WI38 (cell line): ENCODE measurements at regions not wholly inside any gene's neighbourhood (a gene's known extent, or its start where the extent isn't known, plus 50 kb on each side); places are given as distances from the start of the nearest gene placed in this dataset.

Experiments used
- H3K4me3 ChIP-seq: 2 replicates; pipeline ENCODE4 v1.5.1; 2011; ENCODE audit warnings: low read depth, mild to moderate bottlenecking, control low read depth, low read length
- CTCF ChIP-seq: IDR thresholded peaks from 2 replicates; pipeline ENCODE4 v1.5.1; 2012; ENCODE audit warnings: low read depth, mild to moderate bottlenecking, control low read depth, low read length

GRCh38 chr7:57354195-57354594 lies 95.8 kb upstream of the ZNF716 start:
- TF ChIP-seq CTCF = no peak
- H3K4me3 ChIP-seq = no peak overlapping the region

GRCh38 chr7:57354679-57355338 lies 95.2 kb upstream of the ZNF716 start:
- no peak for TF ChIP-seq CTCF
- H3K4me3 ChIP-seq = no peak overlapping the region

GRCh38 chr7:57361406-57361805 lies 88.6 kb upstream of the ZNF716 start:
- no peak for TF ChIP-seq CTCF
- H3K4me3 ChIP-seq = no peak overlapping the region

GRCh38 chr7:57362868-57363267 lies 87.1 kb upstream of the ZNF716 start:
- TF ChIP-seq CTCF = no peak
- no peak overlapping the region for H3K4me3 ChIP-seq

GRCh38 chr7:57363321-57363720 lies 86.7 kb upstream of the ZNF716 start:
- H3K4me3 ChIP-seq = no peak overlapping the region
- no peak for TF ChIP-seq CTCF

- H3K4me3 ChIP-seq = no peak overlapping the region
- TF ChIP-seq CTCF = no peak
Measured at GRCh38 chr7:57364933-57365710, 84.9 kb upstream of the ZNF716 start.

- no peak for TF ChIP-seq CTCF
- no peak overlapping the region for H3K4me3 ChIP-seq
Measured at GRCh38 chr7:57367171-57367570, 82.8 kb upstream of the ZNF716 start.
